ENCODE measurements at regions not wholly inside any gene's neighbourhood (a gene's known extent, or its start where the extent isn't known, plus 50 kb on each side); places are given as distances from the start of the nearest gene placed in this dataset.

GRCh38 chr4:64876021-64876420, 466.8 kb upstream of the TECRL start:
- H2AFZ ChIP-seq (ENCODE audit: low read length), result no peak overlapping the region
- H2BK15ac ChIP-seq (ENCODE audit: low read length), result no peak overlapping the region
- WGBS, 2 experiments (ENCODE audit: extremely low coverage in 1 of 2, insufficient coverage in 1 of 2, insufficient read length in 1 of 2, insufficient replicate concordance in 2 of 2, low coverage in 1 of 2, low lambda C conversion rate in 2 of 2, missing lambda C conversion rate in 1 of 2), result 97% methylated on average over 3 of the region's 3 CpGs; no CpG with 5 or more reads in 1 of the 2 experiments
- H3K4me2 ChIP-seq (ENCODE audit: insufficient read depth in 1 of 2, low read depth in 2 of 2, low read length in 2 of 2), result no peak overlapping the region
- H3K18ac ChIP-seq (ENCODE audit: extremely low read depth, low read length), result no peak overlapping the region
- H3K4ac ChIP-seq (replicated peaks; ENCODE audit: insufficient read length, low read depth, low read length), result no peak overlapping the region
- H2AK5ac ChIP-seq (ENCODE audit: low read depth, low read length), result no peak overlapping the region
- H3K23ac ChIP-seq (ENCODE audit: insufficient read length), result no peak overlapping the region
- TF ChIP-seq KDM5A (IDR thresholded peaks at IDR 0.05; ENCODE audit: low read length) (no peak), TAF7 (optimal IDR thresholded peaks at IDR 0.05; ENCODE audit: borderline replicate concordance, low read depth, low read length) (no peak), YY1 (IDR thresholded peaks at IDR 0.05; ENCODE audit: low read depth, low read length) (no peak), BCL11A (IDR thresholded peaks at IDR 0.05; ENCODE audit: low read depth in 2 of 2, low read length in 2 of 2) (no peak), EP300 (IDR thresholded peaks at IDR 0.05; ENCODE audit: borderline replicate concordance in 1 of 2, low read depth in 2 of 2, low read length in 2 of 2) (no peak), SIX5 (IDR thresholded peaks at IDR 0.05; ENCODE audit: low read depth, low read length) (no peak), PHF8 (conservative IDR thresholded peaks at IDR 0.05; ENCODE audit: low read depth, low read length) (no peak), RFX5 (IDR thresholded peaks at IDR 0.05; ENCODE audit: borderline replicate concordance, low read depth, low read length) (no peak), ZNF274 (IDR thresholded peaks at IDR 0.05; ENCODE audit: borderline replicate concordance, extremely low read depth, low read length) (no peak)
- H3K4me3 ChIP-seq (ENCODE audit: extremely low read depth in 1 of 4, insufficient read depth in 2 of 4, low read depth in 3 of 4, low read length in 4 of 4), result no peak overlapping the region
- H3K14ac ChIP-seq (ENCODE audit: insufficient read length), result no peak overlapping the region
- no peaks in the 10 kb centered on the region for H3K36me3 ChIP-seq (ENCODE audit: control insufficient read depth in 2 of 4, insufficient read depth in 4 of 4, low read length in 3 of 4)
- no peaks in the 10 kb centered on the region for H3K79me2 ChIP-seq (ENCODE audit: control insufficient read depth in 1 of 2, insufficient read depth in 2 of 2, low read length in 2 of 2)
- no peak overlapping the region for H4K5ac ChIP-seq (ENCODE audit: insufficient read length, low read depth, low read length)
- no peaks in the 10 kb centered on the region for H3K23me2 ChIP-seq (ENCODE audit: low read depth, low read length)
- 0 out of 4 replicates have a peak, but pooled peaks cover 0 to 2% of the 10 kb centered on the region in 2 experiments for H3K9me3 ChIP-seq (ENCODE audit: insufficient read depth in 2 of 2, low read depth in 1 of 2, low read length in 1 of 2)
- no peak for DNase-seq (ENCODE audit: low read depth in 1 of 2, low spot score in 2 of 2)
- FAIRE-seq, result no peak
- no peak overlapping the region for H2BK12ac ChIP-seq (ENCODE audit: low read depth, low read length)
- no peak overlapping the region for H4K91ac ChIP-seq (replicated peaks; ENCODE audit: insufficient read length, low read length)
- H3K27me3 ChIP-seq (replicated peaks in 1 of 4; ENCODE audit: control insufficient read depth in 3 of 4, extremely low read depth in 1 of 4, insufficient read depth in 3 of 4, low read length in 3 of 4), result no peaks in the 10 kb centered on the region
- H4K8ac ChIP-seq (ENCODE audit: extremely low read depth, insufficient read depth, low read length), result no peak overlapping the region
- no peak overlapping the region for H3K56ac ChIP-seq (replicated peaks; ENCODE audit: insufficient read length, low read depth, low read length)
- no peak overlapping the region for H2BK5ac ChIP-seq (ENCODE audit: low read depth, low read length)
- no peaks in the 10 kb centered on the region for H4K20me1 ChIP-seq (replicated peaks in 1 of 2; ENCODE audit: control insufficient read depth in 1 of 2, insufficient read depth in 2 of 2, low read length in 2 of 2)
- no peak overlapping the region for H3K9ac ChIP-seq (replicated peaks in 1 of 4; ENCODE audit: extremely low read depth in 1 of 4, low read depth in 3 of 4, low read length in 3 of 4)
- CTCF ChIA-PET (ENCODE audit: partially characterized antibody), result interaction anchor here (1.2 kb wide), 1 partner anchor 36 kb away, joined by 4 read pairs; no protein-coding TSS in a partner anchor
- POLR2A ChIA-PET (ENCODE audit: partially characterized antibody), result no interaction called here
- H2BK120ac ChIP-seq (replicated peaks; ENCODE audit: low read depth, low read length), result no peak overlapping the region
- no peak overlapping the region for H3K27ac ChIP-seq (ENCODE audit: low read depth, low read length)
- no peak overlapping the region for H2BK20ac ChIP-seq (ENCODE audit: low read length)
- H3K79me1 ChIP-seq (ENCODE audit: low read depth, low read length), result no peaks in the 10 kb centered on the region
- no peaks in the 10 kb centered on the region for H3K4me1 ChIP-seq (replicated peaks in 1 of 4; ENCODE audit: control insufficient read depth in 3 of 4, insufficient read depth in 4 of 4, low read length in 3 of 4)
